ENCODE measurements at regions not wholly inside any gene's neighbourhood (a gene's known extent, or its start where the extent isn't known, plus 50 kb on each side); places are given as distances from the start of the nearest gene placed in this dataset.

DNA sequence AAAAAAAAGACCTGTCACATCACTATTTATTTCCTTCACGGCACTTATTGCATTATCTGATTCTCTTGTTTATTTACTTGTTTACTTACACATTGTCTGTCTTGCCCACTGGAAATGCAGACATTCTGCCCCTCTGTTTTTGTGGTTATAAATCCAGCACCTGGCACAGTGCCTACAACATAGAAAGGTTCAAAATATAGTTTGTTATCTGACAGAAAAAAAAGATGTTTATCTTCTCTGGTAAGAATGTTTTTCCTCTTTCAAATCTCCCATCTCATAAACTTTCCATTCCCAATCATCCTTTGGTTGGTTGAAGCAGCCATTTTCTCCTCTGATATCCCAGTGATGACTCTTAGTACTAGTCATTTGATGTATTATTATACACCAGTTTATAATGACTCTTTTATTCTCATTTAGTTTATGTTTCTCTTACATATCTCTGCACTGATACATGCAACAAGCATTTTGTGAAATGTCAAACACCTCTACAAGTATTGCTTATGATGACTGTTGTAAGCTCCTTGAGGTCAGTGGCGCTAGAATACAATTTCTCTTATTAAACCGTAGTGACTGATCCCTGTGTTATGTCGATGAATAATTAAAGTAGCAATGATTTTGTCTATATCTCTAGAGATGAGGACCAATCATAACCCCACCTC is 398.4 kb upstream of the TBL1XR1 start:
- no peak overlapping the region for H2AFZ ChIP-seq (ENCODE audit: low read depth, low read length)
- H3K4me1 ChIP-seq (ENCODE audit: control insufficient read depth, extremely low read depth, insufficient read depth, low read length): peaks cover 21% of the 10 kb centered on the region
- dilution Hi-C loops (cut with MboI; ENCODE audit: extremely low pct_ligation_motif_present, low sequenced_read_pairs) (no loop called here), intact Hi-C loops (cut with micrococcal nuclease) (no loop called here)
- no peak overlapping the region for H3K4me3 ChIP-seq (replicated peaks in 1 of 3; ENCODE audit: insufficient read depth in 1 of 3, low read depth in 1 of 3, low read length in 3 of 3)
- ChIA-PET POLR2A (no interaction called here), CTCF (no interaction called here)
- H3K4me2 ChIP-seq (ENCODE audit: insufficient read depth, low read length): no peak overlapping the region
- H3K27ac ChIP-seq (ENCODE audit: insufficient read depth, low read depth, low read length): no peak overlapping the region
- DNase-seq (ENCODE audit: low read depth, low spot score): no peak
- no peaks in the 10 kb centered on the region for H4K20me1 ChIP-seq (replicated peaks; ENCODE audit: control insufficient read depth, extremely low read depth, insufficient read depth, low read length)
- H3K9me1 ChIP-seq (replicated peaks; ENCODE audit: control insufficient read depth, extremely low read depth, insufficient read depth, low read length): no peaks in the 10 kb centered on the region
- FAIRE-seq: no peak
- no peaks in the 10 kb centered on the region for H3K27me3 ChIP-seq (ENCODE audit: control insufficient read depth in 2 of 2, insufficient read depth in 2 of 2, low read length in 2 of 2)
- no peaks in the 10 kb centered on the region for H3K9me3 ChIP-seq (replicated peaks; ENCODE audit: control insufficient read depth, insufficient read depth, low read length)
- no TSS peak for BruUV-seq (replicated peaks)
- TF ChIP-seq JUN (IDR thresholded peaks at IDR 0.05; ENCODE audit: borderline replicate concordance, insufficient read depth, insufficient read length, low read depth) (no peak), POLR2A (IDR thresholded peaks at IDR 0.05; ENCODE audit: low read depth, low read length) (no peak), POLR2AphosphoS5 (IDR thresholded peaks at IDR 0.05; ENCODE audit: insufficient read depth, low read depth, low read length) (no peak), GATA2 (IDR thresholded peaks at IDR 0.05; ENCODE audit: insufficient read depth, insufficient read length, low read depth, low read length) (no peak), MYC (IDR thresholded peaks at IDR 0.05; ENCODE audit: low read depth, low read length) (no peak), FOS (IDR thresholded peaks at IDR 0.05; ENCODE audit: borderline replicate concordance, insufficient read depth, low read length) (no peak), EZH2 (IDR thresholded peaks at IDR 0.05; ENCODE audit: borderline replicate concordance, low read depth, low read length, severe bottlenecking) (no peak)
- TF ChIP-seq, protein P1, sequence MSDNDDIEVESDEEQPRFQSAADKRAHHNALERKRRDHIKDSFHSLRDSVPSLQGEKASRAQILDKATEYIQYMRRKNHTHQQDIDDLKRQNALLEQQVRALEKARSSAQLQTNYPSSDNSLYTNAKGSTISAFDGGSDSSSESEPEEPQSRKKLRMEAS (IDR thresholded peaks at IDR 0.05; ENCODE audit: insufficient read depth, insufficient read length): no peak
- TF ChIP-seq, protein P2, sequence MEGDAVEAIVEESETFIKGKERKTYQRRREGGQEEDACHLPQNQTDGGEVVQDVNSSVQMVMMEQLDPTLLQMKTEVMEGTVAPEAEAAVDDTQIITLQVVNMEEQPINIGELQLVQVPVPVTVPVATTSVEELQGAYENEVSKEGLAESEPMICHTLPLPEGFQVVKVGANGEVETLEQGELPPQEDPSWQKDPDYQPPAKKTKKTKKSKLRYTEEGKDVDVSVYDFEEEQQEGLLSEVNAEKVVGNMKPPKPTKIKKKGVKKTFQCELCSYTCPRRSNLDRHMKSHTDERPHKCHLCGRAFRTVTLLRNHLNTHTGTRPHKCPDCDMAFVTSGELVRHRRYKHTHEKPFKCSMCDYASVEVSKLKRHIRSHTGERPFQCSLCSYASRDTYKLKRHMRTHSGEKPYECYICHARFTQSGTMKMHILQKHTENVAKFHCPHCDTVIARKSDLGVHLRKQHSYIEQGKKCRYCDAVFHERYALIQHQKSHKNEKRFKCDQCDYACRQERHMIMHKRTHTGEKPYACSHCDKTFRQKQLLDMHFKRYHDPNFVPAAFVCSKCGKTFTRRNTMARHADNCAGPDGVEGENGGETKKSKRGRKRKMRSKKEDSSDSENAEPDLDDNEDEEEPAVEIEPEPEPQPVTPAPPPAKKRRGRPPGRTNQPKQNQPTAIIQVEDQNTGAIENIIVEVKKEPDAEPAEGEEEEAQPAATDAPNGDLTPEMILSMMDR (IDR thresholded peaks at IDR 0.05; ENCODE audit: extremely low read depth in 1 of 2, insufficient read depth in 1 of 2, low read depth in 1 of 2, low read length in 2 of 2): no peak
- no peak overlapping the region for H3K9ac ChIP-seq (replicated peaks; ENCODE audit: extremely low read depth, insufficient read depth, low read length)
- H3K36me3 ChIP-seq (ENCODE audit: control insufficient read depth in 2 of 2, extremely low read depth in 1 of 2, insufficient read depth in 2 of 2, low read length in 2 of 2): no peaks in the 10 kb centered on the region
- H3K79me2 ChIP-seq (ENCODE audit: control insufficient read depth, insufficient read depth, low read length): no peaks in the 10 kb centered on the region
